ENCODE measurements at regions not wholly inside any gene's neighbourhood (a gene's known extent, or its start where the extent isn't known, plus 50 kb on each side); places are given as distances from the start of the nearest gene placed in this dataset.

DNA sequence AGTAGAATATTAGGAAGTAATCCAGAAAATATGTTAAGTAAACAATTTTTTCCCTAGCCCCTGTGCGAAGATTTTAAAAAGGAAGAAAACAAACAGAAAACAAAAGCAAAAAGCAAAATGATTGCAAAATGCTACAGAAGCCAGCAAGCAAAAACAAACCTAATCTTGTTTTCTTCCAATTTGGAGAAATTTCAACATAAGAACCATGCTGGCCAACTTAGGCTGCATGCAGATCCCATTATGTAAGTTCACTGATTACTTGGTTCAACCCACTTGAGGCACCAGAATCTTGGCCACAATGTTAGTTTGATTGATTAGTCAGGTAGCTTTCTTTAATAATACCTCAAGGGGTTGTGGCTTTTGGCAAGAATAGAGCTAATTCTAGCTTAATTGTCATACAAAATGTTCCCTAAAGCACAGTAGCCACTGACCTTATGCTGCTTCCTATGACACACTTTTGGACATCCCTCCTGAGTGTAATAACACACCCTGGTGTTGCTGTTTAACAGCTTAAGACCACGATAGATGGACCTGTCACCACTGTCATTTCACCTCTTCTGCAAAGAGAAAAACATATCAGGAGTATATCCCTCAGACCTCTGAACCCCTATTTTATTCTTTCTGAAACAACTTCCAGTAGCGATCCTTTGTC is 2342.1 kb downstream of the PCDH7 start:
- no peak for TF ChIP-seq ZNF565 (CRISPR knock-in tag; conservative IDR thresholded peaks at IDR 0.05; ENCODE audit: low read depth)
- no peak for TF ChIP-seq ZC3H10 (CRISPR knock-in tag; IDR thresholded peaks at IDR 0.05)
- no peak for TF ChIP-seq ZFP30 (CRISPR knock-in tag; IDR thresholded peaks at IDR 0.05)
- TF ChIP-seq, protein P1, sequence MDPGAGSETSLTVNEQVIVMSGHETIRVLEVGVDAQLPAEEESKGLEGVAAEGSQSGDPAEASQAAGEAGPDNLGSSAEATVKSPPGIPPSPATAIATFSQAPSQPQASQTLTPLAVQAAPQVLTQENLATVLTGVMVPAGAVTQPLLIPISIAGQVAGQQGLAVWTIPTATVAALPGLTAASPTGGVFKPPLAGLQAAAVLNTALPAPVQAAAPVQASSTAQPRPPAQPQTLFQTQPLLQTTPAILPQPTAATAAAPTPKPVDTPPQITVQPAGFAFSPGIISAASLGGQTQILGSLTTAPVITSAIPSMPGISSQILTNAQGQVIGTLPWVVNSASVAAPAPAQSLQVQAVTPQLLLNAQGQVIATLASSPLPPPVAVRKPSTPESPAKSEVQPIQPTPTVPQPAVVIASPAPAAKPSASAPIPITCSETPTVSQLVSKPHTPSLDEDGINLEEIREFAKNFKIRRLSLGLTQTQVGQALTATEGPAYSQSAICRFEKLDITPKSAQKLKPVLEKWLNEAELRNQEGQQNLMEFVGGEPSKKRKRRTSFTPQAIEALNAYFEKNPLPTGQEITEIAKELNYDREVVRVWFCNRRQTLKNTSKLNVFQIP (CRISPR knock-in tag; IDR thresholded peaks at IDR 0.05; ENCODE audit: borderline replicate concordance, low read depth): no peak
- TF ChIP-seq, protein P2, sequence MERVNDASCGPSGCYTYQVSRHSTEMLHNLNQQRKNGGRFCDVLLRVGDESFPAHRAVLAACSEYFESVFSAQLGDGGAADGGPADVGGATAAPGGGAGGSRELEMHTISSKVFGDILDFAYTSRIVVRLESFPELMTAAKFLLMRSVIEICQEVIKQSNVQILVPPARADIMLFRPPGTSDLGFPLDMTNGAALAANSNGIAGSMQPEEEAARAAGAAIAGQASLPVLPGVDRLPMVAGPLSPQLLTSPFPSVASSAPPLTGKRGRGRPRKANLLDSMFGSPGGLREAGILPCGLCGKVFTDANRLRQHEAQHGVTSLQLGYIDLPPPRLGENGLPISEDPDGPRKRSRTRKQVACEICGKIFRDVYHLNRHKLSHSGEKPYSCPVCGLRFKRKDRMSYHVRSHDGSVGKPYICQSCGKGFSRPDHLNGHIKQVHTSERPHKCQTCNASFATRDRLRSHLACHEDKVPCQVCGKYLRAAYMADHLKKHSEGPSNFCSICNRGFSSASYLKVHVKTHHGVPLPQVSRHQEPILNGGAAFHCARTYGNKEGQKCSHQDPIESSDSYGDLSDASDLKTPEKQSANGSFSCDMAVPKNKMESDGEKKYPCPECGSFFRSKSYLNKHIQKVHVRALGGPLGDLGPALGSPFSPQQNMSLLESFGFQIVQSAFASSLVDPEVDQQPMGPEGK (CRISPR knock-in tag; IDR thresholded peaks at IDR 0.05; ENCODE audit: borderline replicate concordance): no peak
- TF ChIP-seq ZNF70 (CRISPR knock-in tag; IDR thresholded peaks at IDR 0.05): no peak
- no peak for TF ChIP-seq RARB (CRISPR knock-in tag; IDR thresholded peaks at IDR 0.05)
- no peak for TF ChIP-seq SNAI2 (CRISPR knock-in tag; IDR thresholded peaks at IDR 0.05)
- TF ChIP-seq CSDC2 (CRISPR knock-in tag; IDR thresholded peaks at IDR 0.05): no peak
- no peak for TF ChIP-seq GLIS3 (CRISPR knock-in tag; IDR thresholded peaks at IDR 0.05)
- TF ChIP-seq, protein P3, sequence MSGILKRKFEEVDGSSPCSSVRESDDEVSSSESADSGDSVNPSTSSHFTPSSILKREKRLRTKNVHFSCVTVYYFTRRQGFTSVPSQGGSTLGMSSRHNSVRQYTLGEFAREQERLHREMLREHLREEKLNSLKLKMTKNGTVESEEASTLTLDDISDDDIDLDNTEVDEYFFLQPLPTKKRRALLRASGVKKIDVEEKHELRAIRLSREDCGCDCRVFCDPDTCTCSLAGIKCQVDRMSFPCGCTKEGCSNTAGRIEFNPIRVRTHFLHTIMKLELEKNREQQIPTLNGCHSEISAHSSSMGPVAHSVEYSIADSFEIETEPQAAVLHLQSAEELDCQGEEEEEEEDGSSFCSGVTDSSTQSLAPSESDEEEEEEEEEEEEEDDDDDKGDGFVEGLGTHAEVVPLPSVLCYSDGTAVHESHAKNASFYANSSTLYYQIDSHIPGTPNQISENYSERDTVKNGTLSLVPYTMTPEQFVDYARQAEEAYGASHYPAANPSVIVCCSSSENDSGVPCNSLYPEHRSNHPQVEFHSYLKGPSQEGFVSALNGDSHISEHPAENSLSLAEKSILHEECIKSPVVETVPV (CRISPR knock-in tag; IDR thresholded peaks at IDR 0.05): no peak
- no peak for TF ChIP-seq ISL1 (CRISPR knock-in tag; IDR thresholded peaks at IDR 0.05)
- no peak for TF ChIP-seq PPARA (CRISPR knock-in tag; IDR thresholded peaks at IDR 0.05; ENCODE audit: borderline replicate concordance)
- no peak for TF ChIP-seq ARNTL (CRISPR knock-in tag; IDR thresholded peaks at IDR 0.05; ENCODE audit: borderline replicate concordance, low read depth)
- TF ChIP-seq, protein P4, sequence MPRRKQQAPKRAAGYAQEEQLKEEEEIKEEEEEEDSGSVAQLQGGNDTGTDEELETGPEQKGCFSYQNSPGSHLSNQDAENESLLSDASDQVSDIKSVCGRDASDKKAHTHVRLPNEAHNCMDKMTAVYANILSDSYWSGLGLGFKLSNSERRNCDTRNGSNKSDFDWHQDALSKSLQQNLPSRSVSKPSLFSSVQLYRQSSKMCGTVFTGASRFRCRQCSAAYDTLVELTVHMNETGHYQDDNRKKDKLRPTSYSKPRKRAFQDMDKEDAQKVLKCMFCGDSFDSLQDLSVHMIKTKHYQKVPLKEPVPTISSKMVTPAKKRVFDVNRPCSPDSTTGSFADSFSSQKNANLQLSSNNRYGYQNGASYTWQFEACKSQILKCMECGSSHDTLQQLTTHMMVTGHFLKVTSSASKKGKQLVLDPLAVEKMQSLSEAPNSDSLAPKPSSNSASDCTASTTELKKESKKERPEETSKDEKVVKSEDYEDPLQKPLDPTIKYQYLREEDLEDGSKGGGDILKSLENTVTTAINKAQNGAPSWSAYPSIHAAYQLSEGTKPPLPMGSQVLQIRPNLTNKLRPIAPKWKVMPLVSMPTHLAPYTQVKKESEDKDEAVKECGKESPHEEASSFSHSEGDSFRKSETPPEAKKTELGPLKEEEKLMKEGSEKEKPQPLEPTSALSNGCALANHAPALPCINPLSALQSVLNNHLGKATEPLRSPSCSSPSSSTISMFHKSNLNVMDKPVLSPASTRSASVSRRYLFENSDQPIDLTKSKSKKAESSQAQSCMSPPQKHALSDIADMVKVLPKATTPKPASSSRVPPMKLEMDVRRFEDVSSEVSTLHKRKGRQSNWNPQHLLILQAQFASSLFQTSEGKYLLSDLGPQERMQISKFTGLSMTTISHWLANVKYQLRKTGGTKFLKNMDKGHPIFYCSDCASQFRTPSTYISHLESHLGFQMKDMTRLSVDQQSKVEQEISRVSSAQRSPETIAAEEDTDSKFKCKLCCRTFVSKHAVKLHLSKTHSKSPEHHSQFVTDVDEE (CRISPR knock-in tag; IDR thresholded peaks at IDR 0.05): no peak
- TF ChIP-seq OSR1 (CRISPR knock-in tag; IDR thresholded peaks at IDR 0.05): no peak
- TF ChIP-seq ESRRG (CRISPR knock-in tag; IDR thresholded peaks at IDR 0.05): no peak
- TF ChIP-seq BACH2 (CRISPR knock-in tag; IDR thresholded peaks at IDR 0.05; ENCODE audit: borderline replicate concordance): no peak

DNA sequence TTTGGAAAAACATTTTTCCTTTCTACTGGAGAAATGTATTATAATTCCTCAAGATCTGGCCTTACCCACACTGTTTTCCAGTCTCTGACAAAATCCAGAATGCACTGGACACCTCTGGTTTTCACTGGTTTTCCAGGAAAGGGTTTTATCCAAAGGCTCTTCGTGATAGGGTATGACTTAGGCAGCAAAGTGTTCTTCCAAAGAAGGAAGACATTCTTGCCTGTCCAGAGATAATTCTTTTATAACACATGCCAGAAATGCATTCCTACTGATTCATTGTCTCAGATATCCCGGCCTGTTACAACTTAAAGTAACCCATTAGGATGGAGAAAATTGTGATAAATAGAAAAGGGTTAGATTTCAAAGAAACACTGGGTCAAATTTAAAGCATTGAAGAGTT is 2343.1 kb downstream of the PCDH7 start:
- ATAC-seq: peak; percentile 86
- TF ChIP-seq CSDC2 (CRISPR knock-in tag; IDR thresholded peaks at IDR 0.05) (no peak), ISL1 (CRISPR knock-in tag; IDR thresholded peaks at IDR 0.05) (peak; percentile 71; the same call in 1 of the 2 replicates), ESRRG (CRISPR knock-in tag; IDR thresholded peaks at IDR 0.05) (no peak), ZC3H10 (CRISPR knock-in tag; IDR thresholded peaks at IDR 0.05) (peak; percentile 57; the same call in 1 of the 2 replicates), ZNF8 (CRISPR knock-in tag; IDR thresholded peaks at IDR 0.05) (no peak), TOX (CRISPR knock-in tag; IDR thresholded peaks at IDR 0.05; ENCODE audit: borderline replicate concordance) (peak; percentile 73)

More for the DNA sequence above, 2342.1 kb downstream of the PCDH7 start:
- no peak for ATAC-seq

DNA sequence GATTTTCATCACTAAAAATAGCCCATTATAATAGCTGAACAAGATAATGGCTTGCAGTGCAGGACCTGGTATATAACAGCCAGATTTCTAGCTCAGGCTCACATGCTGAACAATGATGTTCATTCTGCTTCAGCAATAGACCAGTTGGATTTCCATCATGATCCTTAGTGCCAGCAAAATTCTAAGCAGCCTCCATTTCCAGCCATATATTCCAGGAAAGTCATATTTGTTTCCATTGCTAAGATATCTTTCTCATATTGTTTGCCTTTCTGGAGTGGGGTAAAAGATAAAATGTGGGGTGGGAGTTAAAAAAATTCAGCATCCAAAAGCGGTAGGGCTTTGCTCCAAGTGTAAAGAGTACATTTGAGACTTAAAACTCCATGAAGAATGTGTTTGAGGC is 2344.1 kb downstream of the PCDH7 start:
- TF ChIP-seq, protein P3 (CRISPR knock-in tag; IDR thresholded peaks at IDR 0.05): no peak
- TF ChIP-seq ESRRG (CRISPR knock-in tag; IDR thresholded peaks at IDR 0.05) (no peak), ZNF70 (CRISPR knock-in tag; IDR thresholded peaks at IDR 0.05) (no peak), ZFP3 (CRISPR knock-in tag; IDR thresholded peaks at IDR 0.05) (no peak), ISL1 (CRISPR knock-in tag; IDR thresholded peaks at IDR 0.05) (no peak), RARB (CRISPR knock-in tag; IDR thresholded peaks at IDR 0.05) (no peak)
- TF ChIP-seq, protein P1 (CRISPR knock-in tag; IDR thresholded peaks at IDR 0.05; ENCODE audit: borderline replicate concordance, low read depth): no peak
- ATAC-seq: peak; percentile 10; the same call in 2 of the 3 replicates

Measured in SK-N-SH treated with all-trans-retinoic acid at 6 μM for 48 hours (cell line).